ENCODE measurements at regions not wholly inside any gene's neighbourhood (a gene's known extent, or its start where the extent isn't known, plus 50 kb on each side); places are given as distances from the start of the nearest gene placed in this dataset.

DNA sequence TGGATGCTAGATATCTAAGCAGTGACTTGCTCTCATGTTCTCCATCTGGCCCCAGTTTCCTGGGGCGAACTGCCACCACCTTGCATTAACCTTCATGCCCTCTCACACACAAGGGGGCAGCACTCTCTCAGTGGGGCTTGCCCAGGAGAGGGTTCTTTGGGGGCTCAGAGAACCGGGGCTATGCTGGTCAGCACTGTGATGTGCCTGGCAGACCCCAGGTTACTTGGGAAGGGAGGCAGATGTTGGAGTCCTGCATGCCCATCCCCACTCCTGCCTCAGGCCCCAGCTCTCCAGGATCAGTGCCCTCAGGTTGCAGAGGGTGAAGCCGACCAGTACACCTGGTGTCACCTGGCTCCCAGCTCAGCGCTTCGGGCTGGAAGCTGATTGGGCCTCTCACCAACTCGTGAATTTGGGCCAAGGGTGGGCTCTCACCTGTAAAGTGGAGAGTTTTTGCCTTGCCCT lies 396.2 kb upstream of the HS6ST1 start:
- no peak for TF ChIP-seq EZH2 (optimal IDR thresholded peaks at IDR 0.05; ENCODE audit: low read depth, low read length)
- TF ChIP-seq, protein P1, sequence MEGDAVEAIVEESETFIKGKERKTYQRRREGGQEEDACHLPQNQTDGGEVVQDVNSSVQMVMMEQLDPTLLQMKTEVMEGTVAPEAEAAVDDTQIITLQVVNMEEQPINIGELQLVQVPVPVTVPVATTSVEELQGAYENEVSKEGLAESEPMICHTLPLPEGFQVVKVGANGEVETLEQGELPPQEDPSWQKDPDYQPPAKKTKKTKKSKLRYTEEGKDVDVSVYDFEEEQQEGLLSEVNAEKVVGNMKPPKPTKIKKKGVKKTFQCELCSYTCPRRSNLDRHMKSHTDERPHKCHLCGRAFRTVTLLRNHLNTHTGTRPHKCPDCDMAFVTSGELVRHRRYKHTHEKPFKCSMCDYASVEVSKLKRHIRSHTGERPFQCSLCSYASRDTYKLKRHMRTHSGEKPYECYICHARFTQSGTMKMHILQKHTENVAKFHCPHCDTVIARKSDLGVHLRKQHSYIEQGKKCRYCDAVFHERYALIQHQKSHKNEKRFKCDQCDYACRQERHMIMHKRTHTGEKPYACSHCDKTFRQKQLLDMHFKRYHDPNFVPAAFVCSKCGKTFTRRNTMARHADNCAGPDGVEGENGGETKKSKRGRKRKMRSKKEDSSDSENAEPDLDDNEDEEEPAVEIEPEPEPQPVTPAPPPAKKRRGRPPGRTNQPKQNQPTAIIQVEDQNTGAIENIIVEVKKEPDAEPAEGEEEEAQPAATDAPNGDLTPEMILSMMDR (IDR thresholded peaks at IDR 0.05; ENCODE audit: low read length), result no peak
- TF ChIP-seq EZH2phosphoT487 (IDR thresholded peaks at IDR 0.05; ENCODE audit: low read length), result no peak
